Breast epithelium (tissue), 4 donors: ENCODE measurements at regions not wholly inside any gene's neighbourhood (a gene's known extent, or its start where the extent isn't known, plus 50 kb on each side); places are given as distances from the start of the nearest gene placed in this dataset.

Experiments used
- DNase-seq, 2 donors: peaks; one replicate each; pipeline ENCODE4 v3.0.0-alpha.2; 2019; ENCODE audit warnings: low spot score in 2 of 2
- H3K27ac ChIP-seq, 2 donors: fragments of 200-600 bp; sonication (generic) in 1 of 2; one replicate each; pipeline ENCODE4 v1.5.1; 2016 to 2019; ENCODE audit warnings: mild to moderate bottlenecking in 1 of 2
- H3K27me3 ChIP-seq, 2 donors: fragments of 200-600 bp; sonication (generic) in 1 of 2; one replicate each; pipeline versions ENCODE4 v1.5.1 to v1.6.0; 2017 to 2019; ENCODE audit warnings: control low read depth in 1 of 2, mild to moderate bottlenecking in 1 of 2
- H3K36me3 ChIP-seq: fragments of 200-600 bp; one replicate; pipeline ENCODE4 v1.5.1; 2019
- H3K4me1 ChIP-seq, 2 donors: fragments of 200-600 bp; sonication (generic); one replicate each; pipeline ENCODE4 v1.5.1; 2016 to 2019; ENCODE audit warnings: control low read depth in 1 of 2
- H3K4me3 ChIP-seq, 3 donors: fragments of 200-600 bp; sonication (generic); 1 replicate in 2 of 3; 2 replicates in 1 of 3; pipeline ENCODE4 v1.5.1; 2016 to 2019; ENCODE audit warnings: mild to moderate bottlenecking in 3 of 3, moderate library complexity in 2 of 3
- H3K9me3 ChIP-seq, 2 donors: fragments of 200-600 bp; sonication (generic) in 1 of 2; one replicate each; pipeline ENCODE4 v1.5.1; 2016 to 2019; ENCODE audit warnings: control low read depth in 1 of 2
- CTCF ChIP-seq, 3 donors: fragments of 450-650 bp; IDR thresholded peaks; one replicate each; pipeline ENCODE4 v1.5.1; 2016 to 2017; ENCODE audit warnings: antibody characterized with exemption in 3 of 3, mild to moderate bottlenecking in 3 of 3, moderate library complexity in 3 of 3
- POLR2A ChIP-seq: fragments of 450-650 bp; IDR thresholded peaks from one replicate; pipeline ENCODE4 v1.6.1; 2016; ENCODE audit warnings: antibody characterized with exemption, mild to moderate bottlenecking, moderate library complexity
- POLR2AphosphoS5 ChIP-seq, 3 donors: sonication (generic); formaldehyde crosslinking; IDR thresholded peaks; one replicate each; pipeline ENCODE4 v1.6.1; 2017; ENCODE audit warnings: antibody characterized with exemption in 3 of 3
- intact Hi-C: fragments of 100-400 bp; cut with DNase I; formaldehyde crosslinking; loops from one replicate; pipeline ENCODE4 v1.15.1; 2023; ENCODE audit warnings: low total_unique reads

- Histone ChIP-seq H3K27ac (no peak overlapping the region), H3K36me3 (no peaks in the 10 kb centered on the region), H3K4me1 (no peaks in the 10 kb centered on the region), H3K4me3 (no peak overlapping the region), H3K9me3 (no peaks in the 10 kb centered on the region), H3K27me3 (no peaks in the 10 kb centered on the region)
- peak in 1 of 2 donors; percentile 8 for DNase-seq
- intact Hi-C loops = no loop called here
- TF ChIP-seq CTCF (IDR thresholded peaks at IDR 0.05) = no peak
- no peak for TF ChIP-seq POLR2A
- TF ChIP-seq POLR2AphosphoS5 (IDR thresholded peaks at IDR 0.05) = no peak
Observed at GRCh38 chr6:3643921-3644738, 107.4 kb downstream of the PXDC1 start.

GRCh38 chr6:3640868-3641267 lies 110.6 kb downstream of the PXDC1 start:
- no peak for DNase-seq
- H3K4me1 ChIP-seq = no peaks in the 10 kb centered on the region
- intact Hi-C loops = no loop called here
- no peaks in the 10 kb centered on the region for H3K27me3 ChIP-seq
- H3K4me3 ChIP-seq = no peak overlapping the region
- H3K36me3 ChIP-seq = no peaks in the 10 kb centered on the region
- H3K9me3 ChIP-seq = no peaks in the 10 kb centered on the region
- TF ChIP-seq POLR2AphosphoS5 (IDR thresholded peaks at IDR 0.05) (no peak), POLR2A (no peak), CTCF (IDR thresholded peaks at IDR 0.05) (no peak)
- H3K27ac ChIP-seq = no peak overlapping the region

- Histone ChIP-seq H3K27me3 (no peaks in the 10 kb centered on the region), H3K4me1 (no peaks in the 10 kb centered on the region), H3K27ac (no peak overlapping the region), H3K9me3 (no peaks in the 10 kb centered on the region), H3K4me3 (no peak overlapping the region), H3K36me3 (no peaks in the 10 kb centered on the region)
- no peak for DNase-seq
- no peak for TF ChIP-seq CTCF (IDR thresholded peaks at IDR 0.05)
- TF ChIP-seq POLR2A = no peak
- TF ChIP-seq POLR2AphosphoS5 (IDR thresholded peaks at IDR 0.05) = no peak
- intact Hi-C loops = no loop called here
Observed at GRCh38 chr6:3638662-3639061, 112.9 kb downstream of the PXDC1 start.

GRCh38 chr6:3636060-3636459 lies 115.5 kb downstream of the PXDC1 start:
- no peak overlapping the region for H3K4me3 ChIP-seq
- no peaks in the 10 kb centered on the region for H3K4me1 ChIP-seq
- H3K9me3 ChIP-seq = no peaks in the 10 kb centered on the region
- TF ChIP-seq POLR2AphosphoS5 (IDR thresholded peaks at IDR 0.05) (no peak), POLR2A (no peak), CTCF (IDR thresholded peaks at IDR 0.05) (no peak)
- H3K36me3 ChIP-seq = no peaks in the 10 kb centered on the region
- no peak overlapping the region for H3K27ac ChIP-seq
- no peaks in the 10 kb centered on the region for H3K27me3 ChIP-seq
- DNase-seq = no peak
- intact Hi-C loops = no loop called here

- Histone ChIP-seq H3K4me3 (no peak overlapping the region), H3K36me3 (no peaks in the 10 kb centered on the region), H3K27ac (no peak overlapping the region), H3K4me1 (no peaks in the 10 kb centered on the region), H3K27me3 (no peaks in the 10 kb centered on the region), H3K9me3 (no peaks in the 10 kb centered on the region)
- TF ChIP-seq POLR2A (no peak), CTCF (IDR thresholded peaks at IDR 0.05) (no peak), POLR2AphosphoS5 (IDR thresholded peaks at IDR 0.05) (no peak)
- intact Hi-C loops = no loop called here
- no peak for DNase-seq
Observed at GRCh38 chr6:3635482-3635881, 116.0 kb downstream of the PXDC1 start.
